Glomerular endothelial cell (primary cell): ENCODE measurements at regions not wholly inside any gene's neighbourhood (a gene's known extent, or its start where the extent isn't known, plus 50 kb on each side); places are given as distances from the start of the nearest gene placed in this dataset.

Source experiments
- DNase-seq: peaks from one replicate; pipeline ENCODE4 v3.0.0-alpha.2; 2011; ENCODE audit warnings: low read depth, low spot score; ENCODE audit errors: extremely low read depth

DNA sequence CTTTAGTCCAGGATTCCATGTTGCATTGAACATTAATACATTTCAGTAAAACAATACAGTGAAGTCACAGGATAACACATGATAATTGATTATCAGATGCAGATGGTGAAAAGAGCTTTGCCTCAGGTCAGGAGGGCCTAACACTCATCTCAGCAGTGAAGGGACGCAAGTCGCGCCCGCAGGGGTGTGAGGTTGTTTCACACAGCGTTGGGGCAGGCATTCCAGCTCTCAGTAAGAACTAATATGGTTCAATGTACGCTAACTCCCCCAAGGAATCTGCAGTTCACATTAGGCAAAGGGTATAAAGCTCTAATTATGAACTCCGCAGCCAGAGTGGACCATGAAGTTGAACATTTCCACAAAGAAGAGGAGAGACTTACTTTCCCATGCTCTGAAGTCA, 53.1 kb upstream of the ATL2 start:
- DNase-seq = no peak

DNA sequence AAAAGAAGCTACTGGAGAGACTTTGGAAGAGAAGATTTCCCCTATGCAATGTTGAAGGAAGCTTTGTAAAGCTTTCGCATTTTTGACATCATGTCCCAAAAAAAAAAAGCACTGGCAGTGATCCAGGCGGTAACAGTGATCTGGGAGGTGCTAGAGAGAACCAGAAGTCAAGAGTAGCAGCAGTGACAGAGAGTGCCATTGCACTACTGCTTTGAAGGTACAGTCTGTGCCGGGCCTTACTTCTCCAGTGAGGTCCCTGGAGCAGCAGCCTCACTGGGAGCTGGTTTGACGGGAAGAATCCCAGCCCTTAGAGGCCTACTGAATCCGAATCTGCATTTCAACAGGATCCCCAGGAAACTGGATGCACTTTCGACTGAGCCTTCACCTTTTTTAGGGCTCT, 50.9 kb upstream of the ATL2 start:
- DNase-seq = no peak

DNA sequence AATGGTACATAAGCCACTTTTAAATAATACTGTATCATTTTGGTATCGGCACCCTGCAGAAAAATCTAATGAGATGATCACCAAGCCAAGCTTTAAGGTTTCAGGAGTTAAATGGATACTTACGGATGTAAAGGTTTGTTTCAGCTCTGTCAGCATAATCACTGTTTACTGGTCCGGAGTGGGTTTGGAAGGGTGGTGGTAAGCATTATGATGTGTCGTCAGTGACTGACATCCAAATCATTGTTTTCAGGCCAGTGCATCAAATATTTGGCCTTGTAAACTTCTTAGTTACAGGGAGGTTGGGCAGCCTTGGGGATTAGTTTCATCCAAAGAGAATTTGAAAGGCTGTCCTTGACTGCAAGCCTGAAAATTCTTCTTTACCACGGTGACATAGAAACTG, 50.0 kb upstream of the ATL2 start:
- DNase-seq = no peak
